Neural progenitor cell (in vitro differentiated cells): ENCODE measurements at regions not wholly inside any gene's neighbourhood (a gene's known extent, or its start where the extent isn't known, plus 50 kb on each side); places are given as distances from the start of the nearest gene placed in this dataset.

Experiments
- EZH2 ChIP-seq: fragments of 200-600 bp; sonication (generic); IDR thresholded peaks from 2 replicates; pipeline ENCODE4 v1.6.1; 2017; ENCODE audit warnings: antibody characterized with exemption, mild to moderate bottlenecking, moderate library complexity
- EZH2phosphoT487 ChIP-seq: fragments of 200-600 bp; sonication (generic); IDR thresholded peaks from 2 replicates; pipeline ENCODE4 v1.6.1; 2017; ENCODE audit warnings: antibody characterized with exemption
- TF ChIP-seq, protein P1 (sequence below): fragments of 200-600 bp; sonication (generic); IDR thresholded peaks from 2 replicates; pipeline ENCODE4 v1.5.1; 2017; ENCODE audit warnings: antibody characterized with exemption, mild to moderate bottlenecking

DNA sequence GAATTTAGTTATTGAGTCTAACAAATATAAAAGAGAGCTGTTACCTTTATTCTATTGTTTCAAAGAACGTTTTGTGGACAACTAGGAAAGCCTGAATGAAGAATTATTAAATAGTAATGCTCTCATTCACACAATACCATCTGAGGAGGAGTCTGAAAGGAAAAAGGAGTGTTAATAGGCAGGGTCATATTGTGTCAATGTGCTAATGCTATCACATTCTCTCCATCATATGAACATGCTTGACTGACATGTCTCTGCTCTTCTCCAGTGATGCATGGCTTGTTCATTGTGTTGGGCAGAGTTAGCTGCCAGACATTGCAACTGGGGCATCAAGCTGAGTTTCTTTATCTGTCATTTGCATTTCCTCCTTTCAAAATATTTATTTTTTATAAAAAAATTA, 1578.0 kb downstream of the MAT2B start:
- TF ChIP-seq, protein P1, sequence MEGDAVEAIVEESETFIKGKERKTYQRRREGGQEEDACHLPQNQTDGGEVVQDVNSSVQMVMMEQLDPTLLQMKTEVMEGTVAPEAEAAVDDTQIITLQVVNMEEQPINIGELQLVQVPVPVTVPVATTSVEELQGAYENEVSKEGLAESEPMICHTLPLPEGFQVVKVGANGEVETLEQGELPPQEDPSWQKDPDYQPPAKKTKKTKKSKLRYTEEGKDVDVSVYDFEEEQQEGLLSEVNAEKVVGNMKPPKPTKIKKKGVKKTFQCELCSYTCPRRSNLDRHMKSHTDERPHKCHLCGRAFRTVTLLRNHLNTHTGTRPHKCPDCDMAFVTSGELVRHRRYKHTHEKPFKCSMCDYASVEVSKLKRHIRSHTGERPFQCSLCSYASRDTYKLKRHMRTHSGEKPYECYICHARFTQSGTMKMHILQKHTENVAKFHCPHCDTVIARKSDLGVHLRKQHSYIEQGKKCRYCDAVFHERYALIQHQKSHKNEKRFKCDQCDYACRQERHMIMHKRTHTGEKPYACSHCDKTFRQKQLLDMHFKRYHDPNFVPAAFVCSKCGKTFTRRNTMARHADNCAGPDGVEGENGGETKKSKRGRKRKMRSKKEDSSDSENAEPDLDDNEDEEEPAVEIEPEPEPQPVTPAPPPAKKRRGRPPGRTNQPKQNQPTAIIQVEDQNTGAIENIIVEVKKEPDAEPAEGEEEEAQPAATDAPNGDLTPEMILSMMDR = no peak
- TF ChIP-seq EZH2phosphoT487 (no peak), EZH2 (no peak)
